ENCODE measurements at regions not wholly inside any gene's neighbourhood (a gene's known extent, or its start where the extent isn't known, plus 50 kb on each side); places are given as distances from the start of the nearest gene placed in this dataset.
"Not testable (repeated sequence)": the region's sequence is repeated elsewhere in the genome, so short reads cannot be mapped to it uniquely, and the experiment has no call there.

GRCh38 chr6:11380969-11381744, 148.7 kb upstream of the NEDD9 start:
- no peak for DNase-seq

GRCh38 chr6:11380549-11380948, 148.1 kb upstream of the NEDD9 start:
- DNase-seq = no peak

- DNase-seq = no peak
These were observed 147.3 kb upstream of the NEDD9 start for GRCh38 chr6:11379805-11380204.

- DNase-seq = no peak
These were observed 146.2 kb upstream of the NEDD9 start for GRCh38 chr6:11378639-11379038.

GRCh38 chr6:11374036-11375010, 141.9 kb upstream of the NEDD9 start:
- no peak for DNase-seq

- no peak for DNase-seq
These were observed 140.7 kb upstream of the NEDD9 start for GRCh38 chr6:11373208-11373607.

- not testable (repeated sequence) for DNase-seq
These were observed 139.8 kb upstream of the NEDD9 start for GRCh38 chr6:11372186-11372790.

- DNase-seq = no peak
These were observed 137.9 kb upstream of the NEDD9 start for GRCh38 chr6:11370191-11371018.

- no peak for DNase-seq
These were observed 136.3 kb upstream of the NEDD9 start for GRCh38 chr6:11368760-11369159.

- DNase-seq = no peak
These were observed 135.8 kb upstream of the NEDD9 start for GRCh38 chr6:11368264-11368663.

- DNase-seq = no peak
These were observed 135.3 kb upstream of the NEDD9 start for GRCh38 chr6:11367638-11368199.

GRCh38 chr6:11366934-11367637, 134.6 kb upstream of the NEDD9 start:
- no peak for DNase-seq

- peak; percentile 22 for DNase-seq
These were observed 133.9 kb upstream of the NEDD9 start for GRCh38 chr6:11366183-11366933.

- no peak for DNase-seq
These were observed 132.5 kb upstream of the NEDD9 start for GRCh38 chr6:11364971-11365397.

- DNase-seq = no peak
These were observed 131.6 kb upstream of the NEDD9 start for GRCh38 chr6:11363881-11364576.

GRCh38 chr6:11362564-11362963, 130.1 kb upstream of the NEDD9 start:
- DNase-seq = no peak

GRCh38 chr6:11358904-11359830, 126.7 kb upstream of the NEDD9 start:
- DNase-seq = no peak

GRCh38 chr6:11357285-11357684, 124.8 kb upstream of the NEDD9 start:
- DNase-seq = no peak

Measured in central memory CD4-positive, alpha-beta T cell (primary cell).